Keratinocyte (primary cell): ENCODE measurements at regions not wholly inside any gene's neighbourhood (a gene's known extent, or its start where the extent isn't known, plus 50 kb on each side); places are given as distances from the start of the nearest gene placed in this dataset.

Experiments
- DNase-seq: peaks from one replicate; pipeline ENCODE4 v3.0.0-alpha.2; 2011; ENCODE audit warnings: low read depth, missing footprints, low spot score
- FAIRE-seq: peaks from 2 replicates; lab custom pipeline; 2011; peaks lifted over from hg19 to GRCh38; lab: Jason Lieb, UNC
- H2AFZ ChIP-seq: 2 replicates; pipeline ENCODE4 v1.6.0; 2012; ENCODE audit warnings: low read length, control low read depth, inconsistent platforms; ENCODE audit not compliant: control insufficient read depth
- H3K27ac ChIP-seq: 2 replicates; pipeline ENCODE4 v1.5.1; 2011; ENCODE audit warnings: low read length; ENCODE audit not compliant: control insufficient read depth, insufficient read depth
- H3K27me3 ChIP-seq: 3 replicates; pipeline ENCODE4 v1.6.0; 2011; ENCODE audit warnings: low read length; ENCODE audit not compliant: control insufficient read depth, insufficient read depth; ENCODE audit errors: extremely low read depth
- H3K36me3 ChIP-seq, 2 experiments: 2 replicates in 1 of 2; 3 replicates in 1 of 2; pipeline ENCODE4 v1.5.1; 2011; ENCODE audit warnings: low read length in 2 of 2, mild to moderate bottlenecking in 1 of 2; ENCODE audit not compliant: control insufficient read depth in 2 of 2, insufficient read depth in 2 of 2; ENCODE audit errors: extremely low read depth in 1 of 2
- H3K4me1 ChIP-seq: 3 replicates; pipeline ENCODE4 v1.5.1; 2011; ENCODE audit warnings: low read length; ENCODE audit not compliant: control insufficient read depth, insufficient read depth; ENCODE audit errors: extremely low read depth
- H3K4me2 ChIP-seq: 3 replicates; pipeline ENCODE4 v1.6.0; 2011; ENCODE audit warnings: low read depth, low read length; ENCODE audit not compliant: control insufficient read depth, insufficient read depth; ENCODE audit errors: extremely low read depth
- H3K4me3 ChIP-seq, 3 experiments: fragments of 200-600 bp in 1 of 3; sonication (generic) in 1 of 3; 2 replicates in 2 of 3; 3 replicates in 1 of 3; pipeline ENCODE4 v1.5.1; 2011 to 2016; ENCODE audit warnings: low read length in 3 of 3, mild to moderate bottlenecking in 3 of 3, control low read depth in 2 of 3, inconsistent platforms in 1 of 3, low read depth in 1 of 3, mixed read lengths in 1 of 3, mixed run types in 1 of 3, moderate library complexity in 1 of 3; ENCODE audit not compliant: control insufficient read depth in 2 of 3, insufficient read depth in 2 of 3; ENCODE audit errors: extremely low read depth in 1 of 3
- H3K79me2 ChIP-seq: 2 replicates; pipeline ENCODE4 v1.6.0; 2012; ENCODE audit warnings: low read length; ENCODE audit not compliant: control insufficient read depth, insufficient read depth
- H3K9ac ChIP-seq: 3 replicates; pipeline ENCODE4 v1.6.0; 2011; ENCODE audit warnings: low read length; ENCODE audit not compliant: control insufficient read depth, insufficient read depth; ENCODE audit errors: extremely low read depth
- H3K9me1 ChIP-seq: 3 replicates; pipeline ENCODE4 v1.6.0; 2011; ENCODE audit warnings: low read length; ENCODE audit not compliant: control insufficient read depth, insufficient read depth; ENCODE audit errors: extremely low read depth
- H3K9me3 ChIP-seq: 2 replicates; pipeline ENCODE4 v1.5.1; 2012; ENCODE audit warnings: low read depth, low read length; ENCODE audit not compliant: control insufficient read depth
- H4K20me1 ChIP-seq: 3 replicates; pipeline ENCODE4 v1.6.0; 2011; ENCODE audit warnings: low read length; ENCODE audit not compliant: control insufficient read depth, insufficient read depth; ENCODE audit errors: extremely low read depth
- EZH2 ChIP-seq: IDR thresholded peaks from one replicate; pipeline ENCODE4 v1.6.1; 2012; ENCODE audit warnings: inconsistent platforms, mild to moderate bottlenecking, low read length, moderate library complexity
- dilution Hi-C: fragments of 300-500 bp; cut with MboI; formaldehyde crosslinking; loops from one replicate; pipeline ENCODE4 v1.7.0; 2020; ENCODE audit warnings: low sequenced_read_pairs; ENCODE audit not compliant: extremely low pct_ligation_motif_present
- TF ChIP-seq, protein P1 (sequence below), 3 experiments: IDR thresholded peaks in 1 of 3; conservative IDR thresholded peaks in 1 of 3; optimal IDR thresholded peaks in 1 of 3; 2 replicates in 2 of 3; 3 replicates in 1 of 3; pipeline versions ENCODE3 to v1.5.1; 2011; ENCODE audit warnings: low read length in 3 of 3, mild to moderate bottlenecking in 3 of 3, moderate library complexity in 2 of 3, control low read depth in 1 of 3, inconsistent platforms in 1 of 3; ENCODE audit not compliant: insufficient read depth in 2 of 3; ENCODE audit errors: extremely low read depth in 1 of 3

DNA sequence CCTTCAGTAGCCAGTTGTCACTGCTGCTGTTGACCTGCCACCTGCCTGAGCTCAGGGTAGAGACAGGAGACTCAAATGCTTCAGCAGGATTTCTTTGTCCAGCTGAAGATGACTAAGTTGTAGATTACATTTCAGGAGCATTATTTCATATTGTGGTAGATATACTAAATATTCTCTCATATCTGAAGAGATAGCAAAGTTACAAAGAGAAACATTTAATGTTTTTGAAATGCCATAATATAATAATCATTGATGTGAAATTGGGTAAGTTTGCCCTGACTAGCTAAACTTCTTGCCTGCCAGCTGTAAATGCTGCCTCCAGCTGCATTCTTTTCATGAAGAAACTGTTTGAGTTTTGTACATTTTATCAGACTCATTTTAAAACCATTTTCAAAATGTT is 247.6 kb upstream of the CNKSR2 start:
- Histone ChIP-seq H3K4me1 (no peaks in the 10 kb centered on the region), H3K9ac (no peak overlapping the region), H3K4me3 (no peak overlapping the region), H3K36me3 (no peaks in the 10 kb centered on the region), H3K9me3 (no peaks in the 10 kb centered on the region), H4K20me1 (no peaks in the 10 kb centered on the region), H2AFZ (no peak overlapping the region), H3K4me2 (no peak overlapping the region), H3K9me1 (no peaks in the 10 kb centered on the region), H3K79me2 (no peaks in the 10 kb centered on the region), H3K27ac (no peak overlapping the region), H3K27me3 (no peaks in the 10 kb centered on the region)
- TF ChIP-seq, protein P1, sequence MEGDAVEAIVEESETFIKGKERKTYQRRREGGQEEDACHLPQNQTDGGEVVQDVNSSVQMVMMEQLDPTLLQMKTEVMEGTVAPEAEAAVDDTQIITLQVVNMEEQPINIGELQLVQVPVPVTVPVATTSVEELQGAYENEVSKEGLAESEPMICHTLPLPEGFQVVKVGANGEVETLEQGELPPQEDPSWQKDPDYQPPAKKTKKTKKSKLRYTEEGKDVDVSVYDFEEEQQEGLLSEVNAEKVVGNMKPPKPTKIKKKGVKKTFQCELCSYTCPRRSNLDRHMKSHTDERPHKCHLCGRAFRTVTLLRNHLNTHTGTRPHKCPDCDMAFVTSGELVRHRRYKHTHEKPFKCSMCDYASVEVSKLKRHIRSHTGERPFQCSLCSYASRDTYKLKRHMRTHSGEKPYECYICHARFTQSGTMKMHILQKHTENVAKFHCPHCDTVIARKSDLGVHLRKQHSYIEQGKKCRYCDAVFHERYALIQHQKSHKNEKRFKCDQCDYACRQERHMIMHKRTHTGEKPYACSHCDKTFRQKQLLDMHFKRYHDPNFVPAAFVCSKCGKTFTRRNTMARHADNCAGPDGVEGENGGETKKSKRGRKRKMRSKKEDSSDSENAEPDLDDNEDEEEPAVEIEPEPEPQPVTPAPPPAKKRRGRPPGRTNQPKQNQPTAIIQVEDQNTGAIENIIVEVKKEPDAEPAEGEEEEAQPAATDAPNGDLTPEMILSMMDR (optimal IDR thresholded peaks at IDR 0.05 in 1 of 3, IDR thresholded peaks at IDR 0.05 in 1 of 3, conservative IDR thresholded peaks at IDR 0.05 in 1 of 3; ENCODE audit: extremely low read depth in 1 of 3, insufficient read depth in 2 of 3, low read length in 3 of 3) = no peak
- no peak for TF ChIP-seq EZH2
- no peak for DNase-seq
- dilution Hi-C loops = no loop called here
- FAIRE-seq = no peak

DNA sequence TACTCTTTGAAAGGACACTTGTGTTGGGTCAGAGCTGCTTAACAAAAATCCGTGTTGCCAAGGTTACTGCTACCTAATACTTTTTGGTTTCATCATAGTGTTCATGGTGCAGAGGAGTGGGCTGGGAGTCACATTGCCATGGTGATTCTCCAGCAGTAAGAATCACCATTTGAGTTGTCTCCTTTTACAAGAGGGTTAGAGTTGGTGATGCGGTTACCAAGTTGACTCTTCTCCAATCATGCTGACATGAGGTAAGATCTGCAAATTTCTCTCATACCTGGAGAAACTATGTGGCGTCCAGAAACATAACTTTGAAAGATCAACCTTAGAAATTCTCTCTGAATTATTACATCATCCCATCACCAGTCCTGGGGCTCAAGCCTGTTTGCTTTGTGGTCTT is 242.9 kb upstream of the CNKSR2 start:
- DNase-seq (no peak), FAIRE-seq (no peak)
- TF ChIP-seq EZH2 = no peak
- TF ChIP-seq, protein P1 (optimal IDR thresholded peaks at IDR 0.05 in 1 of 3, IDR thresholded peaks at IDR 0.05 in 1 of 3, conservative IDR thresholded peaks at IDR 0.05 in 1 of 3; ENCODE audit: extremely low read depth in 1 of 3, insufficient read depth in 2 of 3, low read length in 3 of 3) = no peak
- Histone ChIP-seq H4K20me1 (no peaks in the 10 kb centered on the region), H3K4me3 (no peak overlapping the region), H3K4me2 (no peak overlapping the region), H3K27me3 (no peaks in the 10 kb centered on the region), H3K36me3 (no peaks in the 10 kb centered on the region), H3K79me2 (no peaks in the 10 kb centered on the region), H3K9me3 (no peaks in the 10 kb centered on the region), H3K27ac (no peak overlapping the region), H3K9ac (no peak overlapping the region), H3K4me1 (no peaks in the 10 kb centered on the region), H3K9me1 (no peaks in the 10 kb centered on the region), H2AFZ (no peak overlapping the region)
- dilution Hi-C loops = no loop called here
